HG03045 (cell line): ENCODE measurements at regions not wholly inside any gene's neighbourhood (a gene's known extent, or its start where the extent isn't known, plus 50 kb on each side); places are given as distances from the start of the nearest gene placed in this dataset.
"Not testable (repeated sequence)": the region's sequence is repeated elsewhere in the genome, so short reads cannot be mapped to it uniquely, and the experiment has no call there.

Experiments
- ATAC-seq: cut with Tn5 transposase; IDR thresholded peaks from one replicate; pipeline ENCODE4 v1.9.1; 2021; ENCODE audit warnings: mild to moderate bottlenecking, moderate library complexity; ENCODE audit not compliant: unreplicated experiment

- no peak for ATAC-seq
Measured at GRCh38 chrX:74251006-74251930, 52.7 kb upstream of the ZCCHC13 start.

GRCh38 chrX:74250574-74250973, 53.4 kb upstream of the ZCCHC13 start:
- ATAC-seq, result no peak

GRCh38 chrX:74249963-74250362, 54.0 kb upstream of the ZCCHC13 start:
- ATAC-seq, result no peak

- ATAC-seq, result no peak
Measured at GRCh38 chrX:74248889-74249288, 55.1 kb upstream of the ZCCHC13 start.

GRCh38 chrX:74246524-74246923, 57.5 kb upstream of the ZCCHC13 start:
- ATAC-seq, result no peak

GRCh38 chrX:74242484-74243138, 61.4 kb upstream of the ZCCHC13 start:
- no peak for ATAC-seq

GRCh38 chrX:74242050-74242449, 61.9 kb upstream of the ZCCHC13 start:
- ATAC-seq, result no peak

- ATAC-seq, result no peak
Measured at GRCh38 chrX:74238771-74239170, 65.2 kb upstream of the ZCCHC13 start.

GRCh38 chrX:74234818-74235217, 69.2 kb upstream of the ZCCHC13 start:
- ATAC-seq, result no peak

GRCh38 chrX:74232859-74233258, 71.1 kb upstream of the ZCCHC13 start:
- ATAC-seq, result no peak

GRCh38 chrX:74231625-74232024, 72.4 kb upstream of the ZCCHC13 start:
- no peak for ATAC-seq

GRCh38 chrX:74230094-74230493, 73.9 kb upstream of the ZCCHC13 start:
- ATAC-seq, result no peak

- ATAC-seq, result no peak
Measured at GRCh38 chrX:74225111-74225510, 78.9 kb upstream of the ZCCHC13 start.

- no peak for ATAC-seq
Measured at GRCh38 chrX:74220277-74220676, 83.7 kb upstream of the ZCCHC13 start.

GRCh38 chrX:74218895-74219294, 85.1 kb upstream of the ZCCHC13 start:
- ATAC-seq, result no peak

GRCh38 chrX:74216421-74216820, 87.6 kb upstream of the ZCCHC13 start:
- no peak for ATAC-seq

GRCh38 chrX:74211911-74212310, 92.1 kb upstream of the ZCCHC13 start:
- ATAC-seq, result no peak

GRCh38 chrX:74207539-74207938, 96.4 kb upstream of the ZCCHC13 start:
- ATAC-seq, result no peak

- ATAC-seq, result no peak
Measured at GRCh38 chrX:74195605-74196004, 108.4 kb upstream of the ZCCHC13 start.

- ATAC-seq, result no peak
Measured at GRCh38 chrX:74195120-74195519, 108.9 kb upstream of the ZCCHC13 start.

GRCh38 chrX:74187211-74187610, 116.8 kb upstream of the ZCCHC13 start:
- ATAC-seq, result no peak

- not testable (repeated sequence) for ATAC-seq
Measured at GRCh38 chrX:74183047-74183446, 120.9 kb upstream of the ZCCHC13 start.
